HT-29 (cell line): ENCODE measurements at regions not wholly inside any gene's neighbourhood (a gene's known extent, or its start where the extent isn't known, plus 50 kb on each side); places are given as distances from the start of the nearest gene placed in this dataset. TPM values are rescaled to one million over a fixed set of nuclear protein-coding genes. Genes with fewer than 3 reads are reported as not detected.
"Not testable (repeated sequence)": the region's sequence is repeated elsewhere in the genome, so short reads cannot be mapped to it uniquely, and the experiment has no call there.

Experiments
- DNase-seq: peaks from one replicate; pipeline ENCODE4 v3.0.0-alpha.2; 2015; ENCODE audit warnings: low spot score
- small RNA-seq: library from RNA; depleted of rRNA; stranded (forward); fragments of <200 nt; gene quantifications from one replicate; pipeline ENCODE3, GENCODE V24; 2014

GRCh38 chr4:151857368-151857767 lies 96.6 kb upstream of the GATB start:
- no peak for DNase-seq

- DNase-seq, result no peak
These were observed 94.9 kb upstream of the GATB start for GRCh38 chr4:151855747-151856146.

- no peak for DNase-seq
These were observed 93.9 kb upstream of the GATB start for GRCh38 chr4:151854731-151855130.

GRCh38 chr4:151853034-151853433 lies 92.2 kb upstream of the GATB start:
- no peak for DNase-seq

GRCh38 chr4:151852202-151852601 lies 91.4 kb upstream of the GATB start:
- no peak for DNase-seq

GRCh38 chr4:151851354-151851753 lies 90.5 kb upstream of the GATB start:
- no peak for DNase-seq

GRCh38 chr4:151850791-151851213 lies 90.0 kb upstream of the GATB start:
- no peak for DNase-seq

- DNase-seq, result not testable (repeated sequence)
These were observed 84.7 kb upstream of the GATB start for GRCh38 chr4:151845551-151845950.

- DNase-seq, result no peak
These were observed 81.7 kb upstream of the GATB start for GRCh38 chr4:151842430-151843079.

- no peak for DNase-seq
These were observed 80.3 kb upstream of the GATB start for GRCh38 chr4:151841107-151841506.

GRCh38 chr4:151835467-151835866 lies 74.7 kb upstream of the GATB start:
- no peak for DNase-seq

- DNase-seq, result no peak
These were observed 72.4 kb upstream of the GATB start for GRCh38 chr4:151833174-151833573.

GRCh38 chr4:151831526-151831925 lies 70.7 kb upstream of the GATB start:
- no peak for DNase-seq

- no peak for DNase-seq
These were observed 69.4 kb upstream of the GATB start for GRCh38 chr4:151830168-151830567.

GRCh38 chr4:151829309-151829708 lies 68.5 kb upstream of the GATB start:
- no peak for DNase-seq

- no peak for DNase-seq
These were observed 63.8 kb upstream of the GATB start for GRCh38 chr4:151824656-151825055.

- DNase-seq, result no peak
These were observed 61.5 kb upstream of the GATB start for GRCh38 chr4:151822331-151822730.

- no peak for DNase-seq
These were observed 59.2 kb upstream of the GATB start for GRCh38 chr4:151820004-151820403.

GRCh38 chr4:151811403-151811802 lies 50.6 kb upstream of the GATB start:
- no peak for DNase-seq

Small RNAs in the stretch of these regions (small RNA-seq; reads per million reads assigned to genes)
- gene RN7SL446P (not detected), gene RNA5SP169 (0.29 reads per million)
